ENCODE measurements at regions not wholly inside any gene's neighbourhood (a gene's known extent, or its start where the extent isn't known, plus 50 kb on each side); places are given as distances from the start of the nearest gene placed in this dataset.

GRCh38 chr1:208857465-208857864 lies 613.3 kb upstream of the PLXNA2 start:
- no peak for DNase-seq

GRCh38 chr1:208858738-208859137 lies 614.6 kb upstream of the PLXNA2 start:
- DNase-seq, result no peak

GRCh38 chr1:208864366-208864965 lies 620.3 kb upstream of the PLXNA2 start:
- DNase-seq, result no peak

- DNase-seq, result no peak
Observed at GRCh38 chr1:208866386-208866955, 622.3 kb upstream of the PLXNA2 start.

GRCh38 chr1:208868554-208868953 lies 624.4 kb upstream of the PLXNA2 start:
- no peak for DNase-seq

- no peak for DNase-seq
Observed at GRCh38 chr1:208874915-208875314, 630.7 kb upstream of the PLXNA2 start.

- no peak for DNase-seq
Observed at GRCh38 chr1:208879022-208879421, 634.8 kb upstream of the PLXNA2 start.

GRCh38 chr1:208880433-208881100 lies 636.4 kb upstream of the PLXNA2 start:
- no peak for DNase-seq

GRCh38 chr1:208885060-208885459 lies 640.9 kb upstream of the PLXNA2 start:
- no peak for DNase-seq

GRCh38 chr1:208885650-208886049 lies 641.5 kb upstream of the PLXNA2 start:
- no peak for DNase-seq

- no peak for DNase-seq
Observed at GRCh38 chr1:208888376-208888775, 644.2 kb upstream of the PLXNA2 start.

- no peak for DNase-seq
Observed at GRCh38 chr1:208892147-208892546, 648.0 kb upstream of the PLXNA2 start.

- no peak for DNase-seq
Observed at GRCh38 chr1:208893251-208893650, 649.1 kb upstream of the PLXNA2 start.

- no peak for DNase-seq
Observed at GRCh38 chr1:208895181-208895580, 651.0 kb upstream of the PLXNA2 start.

- no peak for DNase-seq
Observed at GRCh38 chr1:208895820-208896219, 651.6 kb upstream of the PLXNA2 start.

- no peak for DNase-seq
Observed at GRCh38 chr1:208896768-208897167, 652.6 kb upstream of the PLXNA2 start.

- DNase-seq, result no peak
Observed at GRCh38 chr1:208899438-208899837, 655.3 kb upstream of the PLXNA2 start.

GRCh38 chr1:208903251-208903905 lies 659.2 kb upstream of the PLXNA2 start:
- no peak for DNase-seq

GRCh38 chr1:208907790-208908189 lies 663.6 kb upstream of the PLXNA2 start:
- DNase-seq, result no peak

- no peak for DNase-seq
Observed at GRCh38 chr1:208909011-208909984, 665.1 kb upstream of the PLXNA2 start.

GRCh38 chr1:208910161-208910560 lies 666.0 kb upstream of the PLXNA2 start:
- no peak for DNase-seq

- no peak for DNase-seq
Observed at GRCh38 chr1:208917281-208917680, 666.2 kb upstream of the CAMK1G start.

GRCh38 chr1:208917723-208918122 lies 665.8 kb upstream of the CAMK1G start:
- no peak for DNase-seq

Data from NCI-H510A (cell line).